SK-N-SH treated with all-trans-retinoic acid at 6 μM for 48 hours (cell line): ENCODE measurements at regions not wholly inside any gene's neighbourhood (a gene's known extent, or its start where the extent isn't known, plus 50 kb on each side); places are given as distances from the start of the nearest gene placed in this dataset.

Source experiments
- ATAC-seq: fragments of 200-7000 bp; cut with Tn5 transposase; 3 replicates; pipeline ENCODE4 v1.9.1; 2020; ENCODE audit warnings: mild to moderate bottlenecking, moderate library complexity
- ARNTL ChIP-seq: fragments of 450-650 bp; formaldehyde crosslinking; IDR thresholded peaks from 2 replicates; pipeline ENCODE4 v1.5.0; 2020; ENCODE audit warnings: low read depth, mild to moderate bottlenecking, moderate library complexity, borderline replicate concordance
- BACH2 ChIP-seq: fragments of 250-450 bp; sonication (Bioruptor Pico); IDR thresholded peaks from 2 replicates; pipeline ENCODE4 v1.9.0; 2021; ENCODE audit warnings: mild to moderate bottlenecking, borderline replicate concordance
- CSDC2 ChIP-seq: fragments of 250-450 bp; sonication (Bioruptor Pico); IDR thresholded peaks from 2 replicates; pipeline ENCODE4 v1.5.0; 2020; ENCODE audit warnings: mild to moderate bottlenecking, moderate library complexity
- ESRRG ChIP-seq: fragments of 250-450 bp; sonication (Bioruptor Pico); IDR thresholded peaks from 2 replicates; pipeline ENCODE4 v1.6.1; 2021; ENCODE audit warnings: mild to moderate bottlenecking
- GLIS3 ChIP-seq: fragments of 250-450 bp; sonication (Bioruptor Pico); IDR thresholded peaks from 2 replicates; pipeline ENCODE4 v1.5.0; 2020; ENCODE audit warnings: mild to moderate bottlenecking, moderate library complexity
- ISL1 ChIP-seq: fragments of 250-450 bp; sonication (Bioruptor Pico); IDR thresholded peaks from 2 replicates; pipeline ENCODE4 v2.1.2; 2022; ENCODE audit warnings: mild to moderate bottlenecking, moderate library complexity
- OSR1 ChIP-seq: fragments of 250-450 bp; sonication (Bioruptor Pico); IDR thresholded peaks from 2 replicates; pipeline ENCODE4 v1.8.0; 2022; ENCODE audit warnings: moderate library complexity, mild to moderate bottlenecking, inconsistent platforms
- RARB ChIP-seq: fragments of 250-450 bp; sonication (Bioruptor Pico); IDR thresholded peaks from 2 replicates; pipeline ENCODE4 v1.8.0; 2021; ENCODE audit warnings: mild to moderate bottlenecking, moderate library complexity
- SNAI2 ChIP-seq: fragments of 250-450 bp; sonication (Bioruptor Pico); IDR thresholded peaks from 2 replicates; pipeline ENCODE4 v1.5.0; 2020; ENCODE audit warnings: mild to moderate bottlenecking, moderate library complexity
- TCF4 ChIP-seq: fragments of 250-450 bp; sonication (Bioruptor Pico); IDR thresholded peaks from 2 replicates; pipeline ENCODE4 v1.8.0; 2021; ENCODE audit warnings: mild to moderate bottlenecking, moderate library complexity, borderline replicate concordance
- TOX ChIP-seq: fragments of 250-450 bp; sonication (Bioruptor Pico); IDR thresholded peaks from 2 replicates; pipeline ENCODE4 v1.8.0; 2021; ENCODE audit warnings: mild to moderate bottlenecking, moderate library complexity, borderline replicate concordance
- ZC3H10 ChIP-seq: fragments of 250-450 bp; sonication (Bioruptor Pico); IDR thresholded peaks from 2 replicates; pipeline ENCODE4 v1.5.1; 2021; ENCODE audit warnings: mild to moderate bottlenecking, moderate library complexity
- ZFP3 ChIP-seq: fragments of 250-450 bp; sonication (Bioruptor Pico); IDR thresholded peaks from 2 replicates; pipeline ENCODE4 v1.5.0; 2020; ENCODE audit warnings: mild to moderate bottlenecking, moderate library complexity
- ZFP30 ChIP-seq: fragments of 450-650 bp; formaldehyde crosslinking; IDR thresholded peaks from 2 replicates; pipeline ENCODE4 v1.5.0; 2022; ENCODE audit warnings: mild to moderate bottlenecking, moderate library complexity
- ZNF565 ChIP-seq: fragments of 450-650 bp; formaldehyde crosslinking; conservative IDR thresholded peaks from 2 replicates; pipeline ENCODE4 v1.5.0; 2020; ENCODE audit warnings: low read depth, mild to moderate bottlenecking, moderate library complexity
- ZNF70 ChIP-seq: fragments of 450-650 bp; formaldehyde crosslinking; IDR thresholded peaks from 2 replicates; pipeline ENCODE4 v1.5.0; 2020; ENCODE audit warnings: mild to moderate bottlenecking, moderate library complexity
- ZNF8 ChIP-seq: fragments of 450-650 bp; formaldehyde crosslinking; IDR thresholded peaks from 2 replicates; pipeline ENCODE4 v1.5.0; 2020; ENCODE audit warnings: mild to moderate bottlenecking, moderate library complexity
- TF ChIP-seq, protein P1 (sequence below): fragments of 250-450 bp; sonication (Bioruptor Pico); IDR thresholded peaks from 2 replicates; pipeline ENCODE4 v1.5.0; 2020; ENCODE audit warnings: mild to moderate bottlenecking, moderate library complexity
- TF ChIP-seq, protein P2 (sequence below): fragments of 250-450 bp; sonication (Bioruptor Pico); IDR thresholded peaks from 2 replicates; pipeline ENCODE4 v1.5.1; 2020; ENCODE audit warnings: low read depth, mild to moderate bottlenecking, moderate library complexity
- TF ChIP-seq, protein P3 (sequence below): fragments of 250-450 bp; sonication (Bioruptor Pico); IDR thresholded peaks from 2 replicates; pipeline ENCODE4 v1.5.1; 2021; ENCODE audit warnings: mild to moderate bottlenecking, moderate library complexity
- TF ChIP-seq, protein P4 (sequence below): fragments of 250-450 bp; sonication (Bioruptor Pico); IDR thresholded peaks from 2 replicates; pipeline ENCODE4 v1.8.0; 2021; ENCODE audit warnings: low read depth, mild to moderate bottlenecking, moderate library complexity, borderline replicate concordance
- TF ChIP-seq, protein P5 (sequence below): fragments of 250-450 bp; sonication (Bioruptor Pico); IDR thresholded peaks from 2 replicates; pipeline ENCODE4 v1.8.0; 2020; ENCODE audit warnings: mild to moderate bottlenecking, moderate library complexity, borderline replicate concordance

DNA sequence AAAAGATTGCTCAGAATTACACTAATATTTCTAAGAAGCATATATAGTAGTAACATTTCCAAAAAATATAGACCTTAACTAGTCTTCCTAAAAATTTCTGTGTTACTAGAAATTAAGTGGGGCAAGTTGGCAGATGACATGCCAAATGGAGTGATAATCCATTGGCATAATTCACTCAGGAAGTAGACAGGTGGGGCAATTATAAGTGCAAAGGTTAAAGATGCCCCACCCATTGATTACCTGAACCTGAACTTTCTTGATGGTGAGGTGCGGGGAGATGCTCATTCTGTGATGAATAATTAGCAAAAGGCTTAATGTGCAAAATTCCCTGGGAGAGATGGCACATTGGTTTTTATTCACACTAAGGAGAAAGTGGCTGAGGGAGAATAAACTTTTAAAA lies 145.8 kb upstream of the RASGEF1B start:
- ATAC-seq: no peak
- TF ChIP-seq SNAI2 (no peak), RARB (CRISPR knock-in tag) (no peak), ZNF70 (CRISPR knock-in tag) (no peak), ZNF565 (CRISPR knock-in tag) (no peak), GLIS3 (CRISPR knock-in tag) (no peak), ZFP3 (CRISPR knock-in tag) (no peak), ISL1 (CRISPR knock-in tag) (no peak), ESRRG (no peak), ZFP30 (no peak), ZC3H10 (CRISPR knock-in tag) (no peak), OSR1 (CRISPR knock-in tag) (no peak), TOX (CRISPR knock-in tag) (no peak)
- TF ChIP-seq, protein P1, sequence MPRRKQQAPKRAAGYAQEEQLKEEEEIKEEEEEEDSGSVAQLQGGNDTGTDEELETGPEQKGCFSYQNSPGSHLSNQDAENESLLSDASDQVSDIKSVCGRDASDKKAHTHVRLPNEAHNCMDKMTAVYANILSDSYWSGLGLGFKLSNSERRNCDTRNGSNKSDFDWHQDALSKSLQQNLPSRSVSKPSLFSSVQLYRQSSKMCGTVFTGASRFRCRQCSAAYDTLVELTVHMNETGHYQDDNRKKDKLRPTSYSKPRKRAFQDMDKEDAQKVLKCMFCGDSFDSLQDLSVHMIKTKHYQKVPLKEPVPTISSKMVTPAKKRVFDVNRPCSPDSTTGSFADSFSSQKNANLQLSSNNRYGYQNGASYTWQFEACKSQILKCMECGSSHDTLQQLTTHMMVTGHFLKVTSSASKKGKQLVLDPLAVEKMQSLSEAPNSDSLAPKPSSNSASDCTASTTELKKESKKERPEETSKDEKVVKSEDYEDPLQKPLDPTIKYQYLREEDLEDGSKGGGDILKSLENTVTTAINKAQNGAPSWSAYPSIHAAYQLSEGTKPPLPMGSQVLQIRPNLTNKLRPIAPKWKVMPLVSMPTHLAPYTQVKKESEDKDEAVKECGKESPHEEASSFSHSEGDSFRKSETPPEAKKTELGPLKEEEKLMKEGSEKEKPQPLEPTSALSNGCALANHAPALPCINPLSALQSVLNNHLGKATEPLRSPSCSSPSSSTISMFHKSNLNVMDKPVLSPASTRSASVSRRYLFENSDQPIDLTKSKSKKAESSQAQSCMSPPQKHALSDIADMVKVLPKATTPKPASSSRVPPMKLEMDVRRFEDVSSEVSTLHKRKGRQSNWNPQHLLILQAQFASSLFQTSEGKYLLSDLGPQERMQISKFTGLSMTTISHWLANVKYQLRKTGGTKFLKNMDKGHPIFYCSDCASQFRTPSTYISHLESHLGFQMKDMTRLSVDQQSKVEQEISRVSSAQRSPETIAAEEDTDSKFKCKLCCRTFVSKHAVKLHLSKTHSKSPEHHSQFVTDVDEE: no peak
- TF ChIP-seq, protein P2, sequence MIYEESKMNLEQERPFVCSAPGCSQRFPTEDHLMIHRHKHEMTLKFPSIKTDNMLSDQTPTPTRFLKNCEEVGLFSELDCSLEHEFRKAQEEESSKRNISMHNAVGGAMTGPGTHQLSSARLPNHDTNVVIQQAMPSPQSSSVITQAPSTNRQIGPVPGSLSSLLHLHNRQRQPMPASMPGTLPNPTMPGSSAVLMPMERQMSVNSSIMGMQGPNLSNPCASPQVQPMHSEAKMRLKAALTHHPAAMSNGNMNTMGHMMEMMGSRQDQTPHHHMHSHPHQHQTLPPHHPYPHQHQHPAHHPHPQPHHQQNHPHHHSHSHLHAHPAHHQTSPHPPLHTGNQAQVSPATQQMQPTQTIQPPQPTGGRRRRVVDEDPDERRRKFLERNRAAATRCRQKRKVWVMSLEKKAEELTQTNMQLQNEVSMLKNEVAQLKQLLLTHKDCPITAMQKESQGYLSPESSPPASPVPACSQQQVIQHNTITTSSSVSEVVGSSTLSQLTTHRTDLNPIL (CRISPR knock-in tag): no peak
- TF ChIP-seq, protein P3, sequence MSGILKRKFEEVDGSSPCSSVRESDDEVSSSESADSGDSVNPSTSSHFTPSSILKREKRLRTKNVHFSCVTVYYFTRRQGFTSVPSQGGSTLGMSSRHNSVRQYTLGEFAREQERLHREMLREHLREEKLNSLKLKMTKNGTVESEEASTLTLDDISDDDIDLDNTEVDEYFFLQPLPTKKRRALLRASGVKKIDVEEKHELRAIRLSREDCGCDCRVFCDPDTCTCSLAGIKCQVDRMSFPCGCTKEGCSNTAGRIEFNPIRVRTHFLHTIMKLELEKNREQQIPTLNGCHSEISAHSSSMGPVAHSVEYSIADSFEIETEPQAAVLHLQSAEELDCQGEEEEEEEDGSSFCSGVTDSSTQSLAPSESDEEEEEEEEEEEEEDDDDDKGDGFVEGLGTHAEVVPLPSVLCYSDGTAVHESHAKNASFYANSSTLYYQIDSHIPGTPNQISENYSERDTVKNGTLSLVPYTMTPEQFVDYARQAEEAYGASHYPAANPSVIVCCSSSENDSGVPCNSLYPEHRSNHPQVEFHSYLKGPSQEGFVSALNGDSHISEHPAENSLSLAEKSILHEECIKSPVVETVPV: no peak
- TF ChIP-seq, protein P4, sequence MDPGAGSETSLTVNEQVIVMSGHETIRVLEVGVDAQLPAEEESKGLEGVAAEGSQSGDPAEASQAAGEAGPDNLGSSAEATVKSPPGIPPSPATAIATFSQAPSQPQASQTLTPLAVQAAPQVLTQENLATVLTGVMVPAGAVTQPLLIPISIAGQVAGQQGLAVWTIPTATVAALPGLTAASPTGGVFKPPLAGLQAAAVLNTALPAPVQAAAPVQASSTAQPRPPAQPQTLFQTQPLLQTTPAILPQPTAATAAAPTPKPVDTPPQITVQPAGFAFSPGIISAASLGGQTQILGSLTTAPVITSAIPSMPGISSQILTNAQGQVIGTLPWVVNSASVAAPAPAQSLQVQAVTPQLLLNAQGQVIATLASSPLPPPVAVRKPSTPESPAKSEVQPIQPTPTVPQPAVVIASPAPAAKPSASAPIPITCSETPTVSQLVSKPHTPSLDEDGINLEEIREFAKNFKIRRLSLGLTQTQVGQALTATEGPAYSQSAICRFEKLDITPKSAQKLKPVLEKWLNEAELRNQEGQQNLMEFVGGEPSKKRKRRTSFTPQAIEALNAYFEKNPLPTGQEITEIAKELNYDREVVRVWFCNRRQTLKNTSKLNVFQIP (CRISPR knock-in tag): no peak

DNA sequence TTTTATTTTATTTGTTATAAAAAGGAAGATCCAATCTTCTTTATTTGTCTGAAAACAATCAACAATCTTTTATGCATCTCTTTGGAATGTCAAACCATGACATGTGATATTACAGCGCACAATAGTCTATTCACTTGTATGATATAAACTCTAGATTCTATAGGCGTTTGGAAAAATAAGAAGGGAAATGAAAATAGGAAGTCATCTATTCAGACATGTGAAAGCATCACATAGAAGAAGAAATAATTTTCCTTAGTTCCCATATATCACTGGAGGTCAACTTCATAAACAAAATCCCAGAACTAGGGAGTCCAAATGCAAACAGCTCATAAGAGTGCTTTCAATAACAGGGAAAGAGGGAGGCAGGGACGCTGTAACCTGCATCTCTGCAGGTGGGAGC lies 139.5 kb upstream of the RASGEF1B start:
- no peak for ATAC-seq
- TF ChIP-seq, protein P2 (CRISPR knock-in tag): no peak
- TF ChIP-seq GLIS3 (CRISPR knock-in tag) (no peak), ZFP30 (no peak), RARB (CRISPR knock-in tag) (no peak), TCF4 (no peak), ZFP3 (CRISPR knock-in tag) (no peak), ZNF565 (CRISPR knock-in tag) (no peak), SNAI2 (no peak), ZNF8 (CRISPR knock-in tag) (no peak), ARNTL (CRISPR knock-in tag) (no peak), ZNF70 (CRISPR knock-in tag) (no peak), CSDC2 (CRISPR knock-in tag) (no peak), ESRRG (no peak), BACH2 (CRISPR knock-in tag) (no peak), ISL1 (CRISPR knock-in tag) (no peak)
- TF ChIP-seq, protein P4 (CRISPR knock-in tag): no peak
- TF ChIP-seq, protein P3: no peak
- TF ChIP-seq, protein P1: no peak
- TF ChIP-seq, protein P5, sequence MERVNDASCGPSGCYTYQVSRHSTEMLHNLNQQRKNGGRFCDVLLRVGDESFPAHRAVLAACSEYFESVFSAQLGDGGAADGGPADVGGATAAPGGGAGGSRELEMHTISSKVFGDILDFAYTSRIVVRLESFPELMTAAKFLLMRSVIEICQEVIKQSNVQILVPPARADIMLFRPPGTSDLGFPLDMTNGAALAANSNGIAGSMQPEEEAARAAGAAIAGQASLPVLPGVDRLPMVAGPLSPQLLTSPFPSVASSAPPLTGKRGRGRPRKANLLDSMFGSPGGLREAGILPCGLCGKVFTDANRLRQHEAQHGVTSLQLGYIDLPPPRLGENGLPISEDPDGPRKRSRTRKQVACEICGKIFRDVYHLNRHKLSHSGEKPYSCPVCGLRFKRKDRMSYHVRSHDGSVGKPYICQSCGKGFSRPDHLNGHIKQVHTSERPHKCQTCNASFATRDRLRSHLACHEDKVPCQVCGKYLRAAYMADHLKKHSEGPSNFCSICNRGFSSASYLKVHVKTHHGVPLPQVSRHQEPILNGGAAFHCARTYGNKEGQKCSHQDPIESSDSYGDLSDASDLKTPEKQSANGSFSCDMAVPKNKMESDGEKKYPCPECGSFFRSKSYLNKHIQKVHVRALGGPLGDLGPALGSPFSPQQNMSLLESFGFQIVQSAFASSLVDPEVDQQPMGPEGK (CRISPR knock-in tag): no peak
